A549 (cell line): ENCODE measurements at regions not wholly inside any gene's neighbourhood (a gene's known extent, or its start where the extent isn't known, plus 50 kb on each side); places are given as distances from the start of the nearest gene placed in this dataset.
A peak's percentile ranks its signal among the peaks of the same experiment; 100 is the strongest.

Source experiments
- ATAC-seq, 2 experiments: fragments of 200-7000 bp in 1 of 2; fragments of >200 bp in 1 of 2; cut with Nextera tagmentation in 1 of 2; cut with Tn5 transposase in 1 of 2; 3 replicates each; pipeline versions ENCODE4 v1.8.0 to v1.9.1; 2018 to 2020; ENCODE audit warnings: mild to moderate bottlenecking in 1 of 2, moderate library complexity in 1 of 2
- CTCF ChIA-PET: fragments of 300-600 bp; sonication (Branson Sonifier 250); formaldehyde crosslinking; extraction: SDS; loops from one replicate; lab custom pipeline; 2021; ENCODE audit warnings: antibody characterized with exemption, inconsistent platforms; lab: Yijun Ruan, JAX
- POLR2A ChIA-PET: fragments of 350-600 bp; formaldehyde crosslinking; extraction: SDS; loops from one replicate; lab custom pipeline; 2021; ENCODE audit warnings: antibody characterized with exemption, inconsistent platforms; lab: Yijun Ruan, JAX
- DNase-seq, 2 experiments: peaks; one replicate each; pipeline versions ENCODE4 v3.0.0 to v3.0.0-alpha.2; 2011 to 2016; ENCODE audit warnings: low read depth in 1 of 2, low spot score in 1 of 2
- FAIRE-seq: peaks from 2 replicates; lab custom pipeline; 2011; peaks lifted over from hg19 to GRCh38; lab: Jason Lieb, UNC
- H3K27ac ChIP-seq, 2 experiments: fragments of >200 bp; sonication (Bioruptor Twin); formaldehyde crosslinking; 3 replicates each; pipeline ENCODE4 v1.5.1; 2016 to 2017
- H3K4me1 ChIP-seq: fragments of >200 bp; sonication (Bioruptor Twin); formaldehyde crosslinking; 3 replicates; pipeline ENCODE4 v1.6.1; 2016
- H3K4me2 ChIP-seq: fragments of >200 bp; sonication (Bioruptor Twin); formaldehyde crosslinking; 3 replicates; pipeline ENCODE4 v1.6.1; 2016
- H3K4me3 ChIP-seq: fragments of >200 bp; sonication (Bioruptor Twin); formaldehyde crosslinking; 3 replicates; pipeline ENCODE4 v1.5.1; 2016
- H3K9me3 ChIP-seq: fragments of >200 bp; sonication (Bioruptor Twin); formaldehyde crosslinking; 3 replicates; pipeline ENCODE4 v1.6.1; 2016
- CBX8 ChIP-seq: fragments of 200-600 bp; sonication (generic); IDR thresholded peaks from 2 replicates; pipeline ENCODE4 v1.6.1; 2016
- EHMT2 ChIP-seq: fragments of 200-600 bp; sonication (generic); IDR thresholded peaks from 2 replicates; pipeline ENCODE4 v1.6.1; 2016; ENCODE audit warnings: antibody characterized with exemption, low read depth, mild to moderate bottlenecking, moderate library complexity
- EP300 ChIP-seq, 2 experiments: fragments of >200 bp; sonication (Bioruptor Twin); formaldehyde crosslinking; IDR thresholded peaks; 2 replicates in 1 of 2; 3 replicates in 1 of 2; pipeline ENCODE4 v1.6.1; 2016 to 2017
- GATA3 ChIP-seq: IDR thresholded peaks from 2 replicates; pipeline ENCODE4 v1.6.1; 2012; ENCODE audit warnings: borderline replicate concordance
- HDAC2 ChIP-seq: fragments of 200-600 bp; sonication (generic); IDR thresholded peaks from 2 replicates; pipeline ENCODE4 v1.6.1; 2016
- HMGXB4 ChIP-seq: fragments of 250-450 bp; sonication (Bioruptor Pico); IDR thresholded peaks from 2 replicates; pipeline ENCODE4 v1.5.0; 2021; ENCODE audit warnings: mild to moderate bottlenecking, moderate library complexity, borderline replicate concordance
- HOXA7 ChIP-seq: fragments of 250-450 bp; sonication (Bioruptor Pico); IDR thresholded peaks from 2 replicates; pipeline ENCODE4 v1.5.0; 2020; ENCODE audit warnings: mild to moderate bottlenecking, moderate library complexity
- HOXB5 ChIP-seq: fragments of 250-450 bp; sonication (Bioruptor Pico); IDR thresholded peaks from 2 replicates; pipeline ENCODE4 v1.5.0; 2020; ENCODE audit warnings: mild to moderate bottlenecking, moderate library complexity
- JUN ChIP-seq, 2 experiments: fragments of >200 bp; sonication (Bioruptor Twin); formaldehyde crosslinking; IDR thresholded peaks; 2 replicates in 1 of 2; 3 replicates in 1 of 2; pipeline ENCODE4 v1.6.1; 2016 to 2017
- JUNB ChIP-seq: fragments of >200 bp; sonication (Bioruptor Twin); formaldehyde crosslinking; IDR thresholded peaks from 2 replicates; pipeline ENCODE4 v1.6.1; 2016
- KDM1A ChIP-seq: fragments of 200-600 bp; sonication (generic); IDR thresholded peaks from 2 replicates; pipeline ENCODE4 v1.6.1; 2016; ENCODE audit warnings: low read depth, mild to moderate bottlenecking
- NR3C1 ChIP-seq: fragments of >200 bp; sonication (Bioruptor Twin); formaldehyde crosslinking; IDR thresholded peaks from 3 replicates; pipeline ENCODE4 v1.6.1; 2017
- PBX3 ChIP-seq: IDR thresholded peaks from 2 replicates; pipeline ENCODE4 v1.6.1; 2012
- PHF8 ChIP-seq: fragments of 200-600 bp; sonication (generic); IDR thresholded peaks from 2 replicates; pipeline ENCODE4 v1.6.1; 2016; ENCODE audit warnings: low read depth, mild to moderate bottlenecking, antibody characterized with exemption, moderate library complexity, borderline replicate concordance
- SREBF2 ChIP-seq: fragments of 450-650 bp; IDR thresholded peaks from 2 replicates; pipeline ENCODE4 v1.6.1; 2014; ENCODE audit warnings: mild to moderate bottlenecking, moderate library complexity
- ZNF302 ChIP-seq: fragments of 250-450 bp; sonication (Bioruptor Pico); IDR thresholded peaks from 2 replicates; pipeline ENCODE4 v1.9.0; 2021; ENCODE audit warnings: inconsistent platforms, mild to moderate bottlenecking, moderate library complexity
- ZSCAN20 ChIP-seq: fragments of 250-450 bp; sonication (Bioruptor Pico); IDR thresholded peaks from 2 replicates; pipeline ENCODE4 v1.8.0; 2022; ENCODE audit warnings: mild to moderate bottlenecking, moderate library complexity
- WGBS: methylation state at CpG from one replicate; pipeline ENCODE4 v1.1.6; 2017; ENCODE audit errors: missing lambda C conversion rate; 5-methylcytosine and 5-hydroxymethylcytosine counted together
- TF ChIP-seq, protein P1 (sequence below): fragments of 150-350 bp; IDR thresholded peaks from 2 replicates; pipeline ENCODE4 v1.6.1; 2014; ENCODE audit warnings: low read depth, mild to moderate bottlenecking, low read length
- TF ChIP-seq, protein P2 (sequence below): fragments of >200 bp; sonication (Bioruptor Twin); formaldehyde crosslinking; IDR thresholded peaks from 2 replicates; pipeline ENCODE4 v1.6.1; 2016

DNA sequence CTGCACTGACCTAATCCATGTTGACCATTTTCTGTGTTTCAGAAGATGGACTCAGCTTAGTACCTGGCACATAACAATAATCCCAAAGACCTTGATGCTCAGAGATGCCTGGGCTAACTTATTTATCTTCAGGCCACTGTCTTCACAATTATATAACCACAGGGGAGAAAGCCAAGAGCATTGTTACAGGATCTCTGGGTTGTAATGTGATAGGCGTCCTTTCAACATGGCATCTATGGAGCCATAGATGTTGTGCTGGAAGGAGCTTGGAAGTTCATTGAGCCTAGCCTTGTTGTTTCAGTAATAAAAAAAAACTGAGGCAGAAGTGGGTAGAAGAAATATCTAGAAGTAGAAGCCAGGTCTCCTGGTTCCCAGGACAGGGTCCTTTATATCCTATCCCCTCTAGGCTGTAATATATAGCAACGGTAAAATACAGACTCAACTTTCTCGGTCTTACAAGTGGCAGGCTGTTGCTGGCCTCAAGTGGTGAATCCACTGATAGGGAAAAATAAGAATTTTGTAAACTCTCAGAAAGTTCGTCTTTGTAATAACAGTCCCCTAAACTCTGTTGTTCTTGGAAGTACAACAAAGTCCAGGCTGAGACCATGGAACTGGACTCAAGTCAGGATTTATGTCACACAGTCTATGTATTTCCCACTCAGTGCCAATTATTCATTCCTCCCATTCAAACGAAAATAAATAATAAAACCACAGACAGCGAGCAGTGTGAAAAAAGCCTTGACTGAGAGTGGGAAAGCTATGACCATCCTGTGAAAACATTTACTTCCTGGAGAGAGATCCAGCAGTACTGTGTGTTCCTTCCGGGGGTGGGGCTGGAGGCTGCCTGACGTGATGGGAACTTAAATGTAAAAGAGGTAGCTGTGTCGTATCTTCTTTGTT is 277.6 kb downstream of the REEP3 start:
- no peak for TF ChIP-seq NR3C1
- no peak for TF ChIP-seq EHMT2
- TF ChIP-seq HOXB5 = no peak
- no peak for TF ChIP-seq CBX8
- no peak for TF ChIP-seq HOXA7
- TF ChIP-seq, protein P1, sequence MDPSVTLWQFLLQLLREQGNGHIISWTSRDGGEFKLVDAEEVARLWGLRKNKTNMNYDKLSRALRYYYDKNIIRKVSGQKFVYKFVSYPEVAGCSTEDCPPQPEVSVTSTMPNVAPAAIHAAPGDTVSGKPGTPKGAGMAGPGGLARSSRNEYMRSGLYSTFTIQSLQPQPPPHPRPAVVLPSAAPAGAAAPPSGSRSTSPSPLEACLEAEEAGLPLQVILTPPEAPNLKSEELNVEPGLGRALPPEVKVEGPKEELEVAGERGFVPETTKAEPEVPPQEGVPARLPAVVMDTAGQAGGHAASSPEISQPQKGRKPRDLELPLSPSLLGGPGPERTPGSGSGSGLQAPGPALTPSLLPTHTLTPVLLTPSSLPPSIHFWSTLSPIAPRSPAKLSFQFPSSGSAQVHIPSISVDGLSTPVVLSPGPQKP = no peak
- no peak for TF ChIP-seq SREBF2
- TF ChIP-seq HDAC2 = no peak
- TF ChIP-seq PHF8 = no peak
- TF ChIP-seq PBX3 = no peak
- TF ChIP-seq ZSCAN20 (CRISPR knock-in tag) = no peak
- no peaks in the 10 kb centered on the region for H3K9me3 ChIP-seq
- DNase-seq (peak in 1 of 2 experiments; percentile 24), ATAC-seq (0 out of 6 replicates have a peak, but pooled peaks have one; percentile 36 to 51), FAIRE-seq (no peak)
- POLR2A ChIA-PET = no interaction called here
- no peak overlapping the region for H3K27ac ChIP-seq
- CTCF ChIA-PET = interaction anchor here (1.0 kb wide), 1 partner anchor 79 kb away, joined by 4 read pairs; no protein-coding TSS in a partner anchor
- no peaks in the 10 kb centered on the region for H3K4me1 ChIP-seq
- no peak overlapping the region for H3K4me3 ChIP-seq
- peak overlapping the region; percentile 17; the same call in 1 of the 3 replicates for H3K4me2 ChIP-seq
- WGBS = 41% methylated on average over 9 of the region's 9 CpGs

- no peak overlapping the region for H3K27ac ChIP-seq
- no peak for FAIRE-seq
- TF ChIP-seq GATA3 (no peak), JUNB (no peak), EP300 (IDR thresholded peaks at IDR 0.05) (no peak), KDM1A (no peak), ZNF302 (CRISPR knock-in tag) (no peak), JUN (IDR thresholded peaks at IDR 0.05) (no peak), HMGXB4 (CRISPR knock-in tag) (no peak), ZSCAN20 (CRISPR knock-in tag) (no peak)
- TF ChIP-seq, protein P2, sequence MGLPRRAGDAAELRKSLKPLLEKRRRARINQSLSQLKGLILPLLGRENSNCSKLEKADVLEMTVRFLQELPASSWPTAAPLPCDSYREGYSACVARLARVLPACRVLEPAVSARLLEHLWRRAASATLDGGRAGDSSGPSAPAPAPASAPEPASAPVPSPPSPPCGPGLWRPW = no peak
- no peaks in the 10 kb centered on the region for H3K4me1 ChIP-seq
- H3K4me2 ChIP-seq = peak overlapping the region; percentile 17; the same call in 1 of the 3 replicates
- H3K4me3 ChIP-seq = no peak overlapping the region
- WGBS = 65% methylated on average over 8 of the region's 8 CpGs
- DNase-seq = no peak
- CTCF ChIA-PET = interaction anchor here (1.0 kb wide), 1 partner anchor 80 kb away, joined by 4 read pairs; no protein-coding TSS in a partner anchor
- no peaks in the 10 kb centered on the region for H3K9me3 ChIP-seq
- ATAC-seq = no peak
- POLR2A ChIA-PET = no interaction called here
Measured at GRCh38 chr10:63799521-63800300, 278.5 kb downstream of the REEP3 start.
